T follicular helper cell (primary cell): ENCODE measurements at regions not wholly inside any gene's neighbourhood (a gene's known extent, or its start where the extent isn't known, plus 50 kb on each side); places are given as distances from the start of the nearest gene placed in this dataset.
"Not testable (repeated sequence)": the region's sequence is repeated elsewhere in the genome, so short reads cannot be mapped to it uniquely, and the experiment has no call there.

Experiments used
- DNase-seq: peaks from one replicate; pipeline ENCODE4 v3.0.0-alpha.2; 2020; ENCODE audit warnings: low read depth

DNA sequence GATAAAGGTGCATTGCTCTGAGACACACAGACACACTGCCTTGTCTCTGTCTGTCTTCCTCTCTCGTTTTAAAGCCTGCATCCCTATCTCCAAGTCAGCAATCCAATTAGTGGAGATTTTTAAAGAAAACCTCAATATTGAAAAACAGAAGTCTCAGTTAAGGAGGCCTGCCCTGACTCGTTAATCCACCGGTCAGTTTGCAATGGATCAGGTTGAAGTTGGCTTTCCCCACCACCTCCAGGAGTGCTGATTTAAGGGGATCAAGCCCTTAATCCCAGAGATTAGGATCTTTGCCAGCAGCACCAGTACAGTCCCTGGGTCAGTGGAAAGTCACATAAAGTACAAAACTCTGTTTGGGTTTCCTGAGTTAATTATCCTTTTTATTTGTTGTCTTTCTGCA lies 271.1 kb upstream of the ASIC2 start:
- no peak for DNase-seq

DNA sequence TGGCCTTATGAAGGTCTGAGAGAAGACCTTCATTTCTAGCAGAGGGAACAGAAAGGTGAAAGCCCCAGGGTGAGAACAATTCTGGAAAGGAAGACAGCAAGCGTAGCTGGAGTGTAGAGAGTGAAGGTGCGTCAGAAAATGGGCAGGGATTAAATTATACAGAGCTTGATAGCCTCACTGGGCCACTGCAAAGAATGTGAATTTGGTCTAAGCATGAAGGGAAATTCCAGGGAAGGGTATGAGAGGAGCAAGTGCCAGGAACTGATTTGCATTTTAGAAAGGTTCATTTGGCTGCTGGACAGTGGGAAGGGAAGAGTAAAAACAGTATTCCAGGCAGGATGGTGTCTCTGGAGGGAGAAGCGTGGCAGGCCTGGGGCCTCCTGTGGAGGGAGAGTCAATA lies 274.1 kb upstream of the ASIC2 start:
- DNase-seq, result no peak

DNA sequence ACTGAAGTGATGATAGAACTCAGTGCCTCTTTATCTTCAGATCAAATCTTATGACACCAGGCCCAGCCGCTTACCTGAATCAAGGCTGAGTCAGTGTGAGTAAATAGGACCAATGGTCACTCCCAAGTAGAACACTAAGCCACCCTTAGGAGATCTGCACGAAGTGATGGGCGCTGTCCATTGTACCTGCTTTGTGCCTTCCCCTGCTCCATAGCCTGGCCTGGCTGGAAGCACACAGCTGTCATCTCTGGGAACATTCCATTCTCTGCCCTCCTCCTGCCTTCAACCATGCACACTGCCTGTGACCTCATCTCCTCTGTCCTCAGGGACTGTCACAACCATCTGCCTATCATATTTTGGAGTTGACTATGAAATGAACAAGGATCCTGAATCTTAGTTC lies 279.5 kb upstream of the ASIC2 start:
- no peak for DNase-seq

GRCh38 chr17:33574942-33575445 lies 281.9 kb upstream of the ASIC2 start:
- no peak for DNase-seq

DNA sequence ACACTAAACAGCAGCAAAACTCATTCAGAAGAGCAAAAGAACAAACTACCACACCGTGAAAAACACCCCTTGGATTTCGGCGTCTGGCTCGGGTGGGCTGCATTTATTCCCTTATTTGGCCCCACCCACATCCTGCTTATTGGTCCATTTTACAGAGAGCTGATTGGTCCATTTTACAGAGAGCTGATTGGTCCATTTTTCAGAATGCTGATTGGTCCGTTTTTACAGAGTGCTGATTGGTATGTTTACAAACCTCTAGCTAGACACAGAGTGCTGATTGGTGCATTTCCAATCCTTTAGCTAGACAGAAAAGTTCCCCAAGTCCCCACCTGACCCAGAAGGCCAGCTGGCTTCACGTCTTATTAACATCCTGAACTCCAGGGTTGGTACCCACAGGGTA lies 286.6 kb upstream of the ASIC2 start:
- not testable (repeated sequence) for DNase-seq

DNA sequence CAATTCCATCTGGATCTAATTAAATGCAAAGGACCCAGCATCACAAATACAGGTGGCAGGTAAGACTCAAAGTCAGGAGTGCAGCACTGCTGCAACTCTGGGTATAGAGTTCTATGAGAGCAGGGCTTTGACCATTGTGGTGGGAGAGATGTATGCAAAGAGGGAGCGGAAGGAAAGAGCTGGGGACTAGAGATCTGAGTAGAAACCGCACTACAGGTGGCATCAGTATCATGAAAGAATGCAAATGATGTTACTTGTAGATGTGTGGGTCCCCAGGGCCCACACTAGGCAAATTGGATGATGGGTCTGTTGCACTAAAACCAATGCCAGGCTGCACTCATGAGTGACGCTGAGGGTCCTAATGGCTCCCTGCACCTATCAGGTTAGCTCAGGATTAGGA lies 287.1 kb upstream of the ASIC2 start:
- DNase-seq, result no peak

DNA sequence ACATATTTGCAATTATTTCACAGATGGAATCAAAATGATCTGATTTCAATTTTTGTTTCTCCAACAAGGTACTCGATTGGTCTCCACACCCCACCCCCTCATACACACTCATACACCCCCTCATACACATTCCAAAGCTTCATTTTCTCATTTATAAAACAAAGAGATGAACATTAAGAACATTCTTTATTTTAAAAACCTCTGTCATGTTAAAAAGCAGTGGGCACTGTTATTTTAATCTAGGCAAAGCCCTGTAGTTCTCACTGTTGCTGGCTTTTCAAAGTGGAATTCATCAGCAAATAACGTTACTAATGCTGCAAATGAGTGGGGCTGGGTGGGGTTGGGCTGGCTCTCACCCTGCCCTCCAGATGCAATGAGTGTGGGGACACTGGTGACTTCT lies 289.6 kb upstream of the ASIC2 start:
- DNase-seq, result no peak

DNA sequence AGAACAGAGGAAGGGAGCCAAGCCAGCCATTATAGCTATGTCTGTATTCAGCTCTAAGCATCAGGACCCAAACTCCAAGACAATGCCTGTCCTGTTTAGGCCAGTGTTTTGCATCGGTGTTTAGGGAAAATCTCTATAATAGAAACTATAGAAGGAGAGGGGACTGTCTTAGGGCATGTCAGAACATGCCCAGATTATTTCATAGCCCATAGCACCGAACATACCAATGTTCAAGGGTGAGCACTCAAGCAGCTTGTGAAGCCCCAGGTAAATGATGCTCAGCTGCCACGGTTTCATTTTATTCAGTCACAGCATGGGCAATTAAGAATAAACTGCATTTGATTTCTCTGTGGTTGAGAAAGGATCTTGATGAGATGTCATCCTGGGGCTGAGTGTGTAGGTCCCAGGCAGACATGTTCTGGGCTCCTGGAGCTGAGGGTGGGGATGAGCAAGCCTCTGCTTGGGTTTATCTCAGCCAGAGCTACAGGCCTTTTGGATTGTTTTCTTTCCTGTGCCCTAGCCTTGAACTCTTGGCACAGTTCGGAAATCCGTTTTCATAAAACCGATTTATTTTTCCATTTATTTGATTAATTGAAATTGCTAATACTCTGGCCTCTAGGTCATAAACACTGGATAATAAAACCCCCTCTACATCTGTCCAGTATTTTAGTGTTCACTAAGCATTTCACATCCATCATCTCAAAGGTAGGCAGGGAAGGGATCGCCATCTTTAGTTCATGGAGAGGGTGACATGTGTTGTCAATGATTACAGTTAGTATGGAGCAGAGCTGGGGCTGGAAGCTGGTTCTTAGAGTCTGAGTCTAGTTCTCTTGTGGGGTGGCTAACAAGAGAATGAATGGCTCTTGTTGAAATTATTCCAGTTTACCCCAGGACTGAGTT lies 290.7 kb upstream of the ASIC2 start:
- DNase-seq, result no peak

DNA sequence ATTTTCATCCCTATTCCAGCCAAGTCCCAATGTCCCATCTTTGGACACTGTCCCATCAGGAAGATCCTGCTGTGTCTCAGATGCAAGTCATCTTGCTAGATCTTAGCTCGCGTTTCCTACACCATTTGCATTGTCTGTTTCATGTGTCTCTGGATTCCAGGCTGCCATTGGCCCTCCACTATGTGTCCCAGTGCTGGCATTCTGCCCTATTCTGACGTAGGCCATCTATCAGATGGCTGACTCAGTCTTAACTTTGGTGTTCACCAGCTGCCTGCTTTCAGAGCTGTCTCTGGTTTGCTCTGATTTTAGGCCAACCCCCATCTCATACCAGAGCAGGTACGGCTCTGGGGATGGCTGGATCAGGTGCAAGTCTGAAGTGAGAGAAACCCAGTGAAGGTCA lies 300.9 kb upstream of the ASIC2 start:
- DNase-seq, result no peak

DNA sequence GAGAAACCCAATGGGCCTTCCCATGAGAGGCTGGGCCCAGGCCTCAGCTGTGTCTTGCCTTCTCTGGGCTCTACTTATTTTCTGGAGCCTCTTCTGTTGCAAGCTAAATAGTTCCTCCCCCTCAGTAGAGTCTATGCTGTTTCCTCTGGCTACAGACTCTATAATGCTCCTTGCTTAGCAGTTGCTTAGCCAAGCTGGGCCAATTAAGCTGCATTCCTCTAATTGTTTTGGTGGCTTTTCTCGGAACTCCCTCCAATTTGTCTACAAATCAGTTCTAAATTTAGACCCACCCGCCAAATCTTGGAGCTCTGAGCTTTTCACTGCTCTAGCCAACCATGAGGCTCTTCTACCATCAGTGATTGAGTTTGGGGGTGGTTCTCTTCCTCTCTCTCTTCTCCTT lies 302.7 kb upstream of the ASIC2 start:
- DNase-seq, result no peak

GRCh38 chr17:33596899-33597298 lies 303.8 kb upstream of the ASIC2 start:
- DNase-seq, result no peak

DNA sequence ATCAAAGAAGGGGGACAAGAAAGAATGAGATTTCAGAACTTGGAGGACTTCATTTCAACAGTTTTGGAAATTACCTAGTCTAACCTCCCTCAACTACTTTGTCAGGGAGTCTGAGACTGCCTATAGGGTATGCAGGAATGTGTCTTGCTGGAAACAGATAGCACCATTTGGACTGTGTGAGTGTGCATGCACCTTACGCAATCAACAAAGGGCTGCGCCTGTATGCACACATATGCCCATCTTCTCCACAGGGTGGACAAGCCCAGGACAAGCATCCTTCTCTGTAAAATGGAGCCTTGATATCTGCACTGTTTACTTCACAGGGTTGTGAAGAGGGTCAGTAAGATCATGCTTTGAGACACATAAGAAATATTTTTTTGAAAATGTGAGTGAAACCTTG lies 305.7 kb upstream of the ASIC2 start:
- no peak for DNase-seq

- no peak for DNase-seq
Measured at GRCh38 chr17:33602981-33603380, 309.9 kb upstream of the ASIC2 start.

GRCh38 chr17:33603789-33604188 lies 310.7 kb upstream of the ASIC2 start:
- no peak for DNase-seq

- no peak for DNase-seq
Measured at GRCh38 chr17:33611532-33611931, 318.4 kb upstream of the ASIC2 start.

DNA sequence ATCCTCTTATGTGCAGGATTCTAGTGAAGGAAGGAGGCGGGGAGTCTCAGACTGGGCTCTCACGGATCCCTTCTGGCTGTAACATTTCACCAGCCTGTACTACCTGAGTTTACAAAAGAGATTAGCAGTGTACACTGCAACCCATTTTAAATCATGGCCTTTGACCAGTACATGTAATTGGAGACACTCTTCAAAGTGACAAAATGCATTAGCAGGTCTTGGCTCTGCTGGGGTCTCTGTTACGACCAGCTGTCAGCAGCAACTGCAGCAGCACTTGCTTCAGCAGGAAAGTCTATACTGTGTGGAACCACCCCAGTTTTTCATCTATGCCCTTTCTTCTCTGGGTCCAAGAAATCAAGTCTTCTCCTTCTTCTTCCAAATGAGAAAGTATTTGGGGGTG lies 322.8 kb upstream of the ASIC2 start:
- no peak for DNase-seq

DNA sequence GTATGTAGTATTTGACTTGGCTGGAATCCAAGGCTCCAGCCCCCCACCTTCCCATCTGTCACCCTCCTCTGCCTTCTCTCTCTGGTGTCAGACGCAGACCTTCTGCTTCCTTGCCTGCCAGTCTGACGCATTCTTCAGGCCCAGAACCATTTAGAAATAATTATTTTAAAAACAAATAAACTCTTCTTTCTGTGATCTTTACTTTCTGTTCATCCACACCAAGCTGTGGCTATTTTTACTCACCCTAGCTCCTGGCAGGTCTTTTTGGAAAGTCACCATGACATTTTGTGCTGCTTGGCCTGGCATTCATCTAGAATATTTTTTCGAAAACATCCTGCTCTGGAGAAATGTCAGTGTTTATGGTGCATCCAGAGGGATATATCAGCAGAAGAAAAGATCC lies 330.7 kb upstream of the ASIC2 start:
- DNase-seq, result no peak

DNA sequence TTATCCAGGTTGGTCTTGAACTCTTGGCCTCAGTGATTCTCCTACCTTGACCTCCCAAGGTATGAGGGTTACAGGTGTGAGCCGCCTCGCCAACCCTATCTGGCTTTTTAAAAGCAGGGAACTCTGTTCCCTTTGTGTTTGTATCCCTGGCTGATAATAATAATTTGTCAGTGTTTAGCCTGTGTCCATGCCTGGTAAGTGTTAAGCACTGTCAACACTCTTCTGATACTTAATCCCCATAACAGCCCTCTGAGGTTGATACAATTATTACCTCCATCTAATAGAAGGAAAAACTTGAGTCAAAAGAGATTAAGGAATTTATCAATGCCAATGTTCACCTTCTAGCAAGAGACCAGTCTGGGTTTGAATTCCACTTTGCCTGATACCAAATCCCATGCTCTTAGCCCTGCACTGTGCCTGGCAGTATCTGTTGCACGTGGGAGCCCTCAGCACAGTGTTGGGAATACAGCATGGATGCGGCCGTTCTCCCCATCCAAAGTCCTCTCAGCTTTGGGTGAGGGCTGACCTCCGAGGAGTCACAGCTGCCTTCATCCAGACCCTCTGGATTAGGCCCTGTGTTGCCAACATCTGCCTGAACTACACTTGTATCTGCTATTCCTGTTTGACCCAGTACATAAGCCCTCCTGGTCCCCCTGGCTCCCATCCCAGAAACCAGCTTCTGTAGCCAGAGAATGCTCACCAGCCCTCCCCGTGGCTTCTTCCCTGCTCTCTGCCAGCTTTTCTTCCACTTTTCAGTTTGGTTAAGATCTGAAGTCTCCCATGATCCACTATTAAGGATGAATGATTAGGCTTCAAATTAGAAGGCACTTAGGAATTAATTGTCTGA lies 335.6 kb upstream of the ASIC2 start:
- no peak for DNase-seq

DNA sequence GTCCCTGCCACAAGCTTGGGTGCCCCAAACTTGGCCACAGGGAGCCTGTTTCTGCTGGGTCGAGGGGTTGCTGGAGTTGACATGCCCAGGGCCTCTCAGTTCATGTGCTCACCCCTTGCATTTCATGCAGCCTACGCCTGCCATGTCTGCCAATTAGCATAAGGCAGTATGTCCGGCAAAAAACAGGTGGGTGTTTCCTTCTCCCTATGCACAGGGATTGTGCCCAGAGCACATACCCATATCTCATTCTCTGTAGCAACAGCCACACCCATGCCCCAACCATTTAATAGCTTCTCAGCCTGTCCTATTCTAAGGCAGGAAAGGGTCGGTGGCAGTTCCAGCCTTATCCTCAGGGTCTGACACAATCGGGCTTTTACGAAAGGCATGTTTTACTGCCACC lies 340.4 kb upstream of the ASIC2 start:
- no peak for DNase-seq

DNA sequence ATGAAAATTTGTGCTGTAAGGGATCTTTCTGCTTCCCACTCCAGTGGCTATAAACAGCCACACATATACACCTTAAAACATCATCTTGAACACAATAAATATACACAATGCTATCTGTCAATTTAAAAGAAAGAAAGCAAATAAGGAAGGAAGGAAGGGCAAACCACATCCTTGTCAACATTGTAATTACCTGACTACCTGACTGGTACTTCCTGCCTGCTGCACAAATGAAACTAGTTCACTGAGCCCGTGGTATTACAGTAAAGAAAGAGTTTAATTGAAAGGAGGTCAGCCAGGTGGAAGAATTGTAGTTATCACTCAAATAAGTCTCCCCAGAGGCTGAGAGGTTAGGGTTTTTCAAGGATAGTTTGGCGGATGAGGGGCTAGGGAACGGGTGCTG lies 344.4 kb upstream of the ASIC2 start:
- no peak for DNase-seq

DNA sequence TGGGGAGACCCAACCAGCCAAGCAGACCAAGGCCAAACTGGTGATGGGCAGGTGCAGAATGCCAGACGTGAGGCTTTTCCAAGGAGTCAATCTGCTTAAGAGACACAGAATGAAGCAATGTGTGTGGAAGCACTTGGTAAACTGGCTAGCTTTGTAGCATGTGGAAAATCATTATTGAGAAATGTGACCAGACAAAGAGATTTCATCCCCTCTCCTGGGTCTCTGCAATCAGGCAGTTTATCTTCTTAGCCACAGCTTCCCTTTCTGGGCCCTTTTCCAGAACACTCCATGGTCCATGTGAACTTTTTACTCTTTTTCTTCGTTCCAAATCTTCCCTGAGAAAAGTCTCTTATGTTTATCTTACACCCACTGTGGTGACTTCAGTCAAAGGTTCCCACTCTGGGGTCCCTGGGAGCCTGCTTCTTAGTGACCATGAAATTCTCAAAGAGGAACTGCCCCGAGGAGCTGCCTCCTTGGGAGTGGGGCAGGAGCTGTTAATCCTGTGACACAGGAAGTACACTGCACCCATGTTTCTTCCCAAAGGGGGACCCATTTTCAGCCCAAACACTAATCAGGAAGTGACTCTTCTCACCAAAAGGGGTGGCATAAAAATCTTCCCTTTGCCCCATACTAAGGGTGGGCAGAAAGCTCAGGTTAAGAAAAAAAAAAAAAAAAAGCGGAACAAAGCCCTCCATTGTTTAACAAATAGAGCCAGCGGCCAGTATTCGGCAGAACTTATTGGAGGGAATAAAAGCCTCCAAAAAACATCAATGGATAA lies 346.2 kb upstream of the ASIC2 start:
- DNase-seq, result no peak

DNA sequence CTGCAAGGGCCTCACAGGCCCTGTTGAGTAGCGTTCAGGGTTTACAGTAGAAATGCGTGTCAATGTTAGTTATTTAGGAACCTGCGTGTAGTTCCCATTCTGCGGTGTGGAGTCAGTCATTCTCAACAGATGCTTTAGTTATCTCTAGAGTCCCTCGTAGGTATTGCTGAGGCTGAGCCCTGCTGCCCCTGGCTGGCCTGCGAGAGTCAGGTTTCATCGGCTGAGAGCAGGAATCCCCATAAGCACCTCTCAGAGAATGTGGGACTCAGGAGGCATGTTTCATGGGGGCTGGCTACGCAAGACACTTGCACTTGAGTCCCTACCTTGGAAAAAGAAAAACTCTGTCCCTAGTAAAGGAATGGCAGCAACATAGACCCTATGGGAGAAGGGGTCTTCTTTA lies 347.5 kb upstream of the ASIC2 start:
- no peak for DNase-seq
